H9 (cell line): ENCODE measurements at regions not wholly inside any gene's neighbourhood (a gene's known extent, or its start where the extent isn't known, plus 50 kb on each side); places are given as distances from the start of the nearest gene placed in this dataset.

Experiments used
- DNase-seq: peaks from one replicate; pipeline ENCODE4 v3.0.0-alpha.2; 2017
- H2AFZ ChIP-seq: one replicate; pipeline ENCODE4 v1.6.1; 2013; ENCODE audit warnings: mild to moderate bottlenecking, low read length, control low read depth, moderate library complexity
- H2AK5ac ChIP-seq: 2 replicates; pipeline ENCODE4 v1.6.1; 2013; ENCODE audit warnings: low read length, control low read depth, mixed read lengths; ENCODE audit not compliant: insufficient read length
- H2BK120ac ChIP-seq: one replicate; pipeline ENCODE4 v1.6.1; 2013; ENCODE audit warnings: low read depth, mild to moderate bottlenecking, low read length, control low read depth, inconsistent platforms; ENCODE audit not compliant: poor library complexity, severe bottlenecking
- H2BK12ac ChIP-seq: 2 replicates; pipeline ENCODE4 v1.6.1; 2013; ENCODE audit warnings: low read length, control low read depth, mixed read lengths, low read depth; ENCODE audit not compliant: insufficient read length
- H2BK15ac ChIP-seq: 2 replicates; pipeline ENCODE4 v1.6.1; 2013; ENCODE audit warnings: low read depth, low read length, control low read depth
- H2BK20ac ChIP-seq: one replicate; pipeline ENCODE4 v1.6.1; 2013; ENCODE audit warnings: low read depth, mild to moderate bottlenecking, low read length, control low read depth, inconsistent platforms; ENCODE audit not compliant: poor library complexity, severe bottlenecking
- H2BK5ac ChIP-seq: 2 replicates; pipeline ENCODE4 v1.6.1; 2013; ENCODE audit warnings: low read length, control low read depth, mixed read lengths; ENCODE audit not compliant: insufficient read length
- H3K14ac ChIP-seq: 2 replicates; pipeline ENCODE4 v1.6.1; 2013; ENCODE audit warnings: low read length, control low read depth; ENCODE audit not compliant: insufficient read depth
- H3K18ac ChIP-seq: 2 replicates; pipeline ENCODE4 v1.6.1; 2013; ENCODE audit warnings: low read depth, mild to moderate bottlenecking, mixed read lengths, low read length, control low read depth; ENCODE audit not compliant: insufficient read length
- H3K23ac ChIP-seq: 2 replicates; pipeline ENCODE4 v1.6.1; 2013; ENCODE audit warnings: low read length, control low read depth, mixed read lengths, low read depth; ENCODE audit not compliant: insufficient read length
- H3K23me2 ChIP-seq: 2 replicates; pipeline ENCODE4 v1.6.1; 2013; ENCODE audit warnings: low read depth, mild to moderate bottlenecking, mixed read lengths, low read length, control low read depth; ENCODE audit not compliant: insufficient read length, poor library complexity, severe bottlenecking
- H3K27ac ChIP-seq: 2 replicates; pipeline ENCODE4 v1.5.1; 2013; ENCODE audit warnings: low read length, control low read depth, mixed read lengths, low read depth; ENCODE audit not compliant: insufficient read length
- H3K27me3 ChIP-seq: 2 replicates; pipeline ENCODE4 v1.6.1; 2013; ENCODE audit warnings: low read length, control low read depth, inconsistent platforms; ENCODE audit not compliant: insufficient read depth
- H3K4ac ChIP-seq: 2 replicates; pipeline ENCODE4 v1.6.1; 2013; ENCODE audit warnings: low read depth, mild to moderate bottlenecking, control low read depth, inconsistent platforms, low read length, moderate library complexity
- H3K4me1 ChIP-seq: 2 replicates; pipeline ENCODE4 v1.6.1; 2013; ENCODE audit warnings: low read length, control low read depth, inconsistent platforms; ENCODE audit not compliant: insufficient read depth
- H3K4me2 ChIP-seq: 2 replicates; pipeline ENCODE4 v1.6.1; 2013; ENCODE audit warnings: low read length, control low read depth, mixed read lengths; ENCODE audit not compliant: insufficient read length, insufficient read depth
- H3K56ac ChIP-seq: 2 replicates; pipeline ENCODE4 v1.6.1; 2013; ENCODE audit warnings: low read depth, mild to moderate bottlenecking, mixed read lengths, low read length, control low read depth; ENCODE audit not compliant: insufficient read length
- H3K79me1 ChIP-seq: 2 replicates; pipeline ENCODE4 v1.6.1; 2013; ENCODE audit warnings: low read depth, mild to moderate bottlenecking, moderate library complexity, low read length, control low read depth, inconsistent platforms; ENCODE audit not compliant: insufficient read depth, poor library complexity, severe bottlenecking
- H3K79me2 ChIP-seq: 2 replicates; pipeline ENCODE4 v1.6.1; 2013; ENCODE audit warnings: low read length, control low read depth, inconsistent platforms; ENCODE audit not compliant: insufficient read depth
- H3K9ac ChIP-seq: 2 replicates; pipeline ENCODE4 v1.6.1; 2013; ENCODE audit warnings: low read length, control low read depth, mixed read lengths; ENCODE audit not compliant: insufficient read length; ENCODE audit errors: extremely low read depth
- H3K9me3 ChIP-seq: one replicate; pipeline ENCODE4 v1.6.1; 2013; ENCODE audit warnings: low read depth, low read length, inconsistent platforms; ENCODE audit not compliant: control insufficient read depth
- H3T11ph ChIP-seq: one replicate; pipeline ENCODE4 v1.6.1; 2013; ENCODE audit warnings: mild to moderate bottlenecking, low read length, control low read depth, inconsistent platforms
- H4K20me1 ChIP-seq: one replicate; pipeline ENCODE4 v1.6.1; 2013; ENCODE audit not compliant: control insufficient read depth, insufficient read length, insufficient read depth
- H4K5ac ChIP-seq: 2 replicates; pipeline ENCODE4 v1.6.1; 2013; ENCODE audit warnings: low read depth, mild to moderate bottlenecking, mixed read lengths, low read length, control low read depth; ENCODE audit not compliant: insufficient read length
- H4K8ac ChIP-seq: replicated peaks from 2 replicates; pipeline ENCODE4 v1.6.1; 2013; ENCODE audit warnings: low read length, control low read depth, mixed read lengths, low read depth; ENCODE audit not compliant: insufficient read length
- H4K91ac ChIP-seq: 2 replicates; pipeline ENCODE4 v1.6.1; 2013; ENCODE audit warnings: low read depth, mild to moderate bottlenecking, moderate library complexity, mixed read lengths, low read length, control low read depth; ENCODE audit not compliant: insufficient read length
- H3K27ac Mint-ChIP-seq, 3 experiments: 2 replicates in 2 of 3; 3 replicates in 1 of 3; pipeline ENCODE4 v1.8.0; 2020 to 2021; ENCODE audit warnings: mixed read lengths in 3 of 3, mild to moderate bottlenecking in 1 of 3, moderate library complexity in 1 of 3
- H3K27me3 Mint-ChIP-seq: 2 replicates; pipeline ENCODE4 v1.8.0; 2021; ENCODE audit warnings: low read depth, mild to moderate bottlenecking, moderate library complexity, mixed read lengths
- H3K36me3 Mint-ChIP-seq, 3 experiments: 2 replicates in 2 of 3; 3 replicates in 1 of 3; pipeline ENCODE4 v1.8.0; 2020 to 2021; ENCODE audit warnings: low read depth in 3 of 3, mixed read lengths in 3 of 3; ENCODE audit not compliant: insufficient read depth in 1 of 3
- H3K4me1 Mint-ChIP-seq, 2 experiments: 2 replicates each; pipeline ENCODE4 v1.8.0; 2020; ENCODE audit warnings: mixed read lengths in 2 of 2
- H3K4me3 Mint-ChIP-seq, 2 experiments: 2 replicates in 1 of 2; 3 replicates in 1 of 2; pipeline ENCODE4 v1.8.0; 2020 to 2021; ENCODE audit warnings: mild to moderate bottlenecking in 2 of 2, mixed read lengths in 2 of 2, moderate library complexity in 1 of 2
- H3K9me3 Mint-ChIP-seq, 2 experiments: 2 replicates in 1 of 2; 3 replicates in 1 of 2; pipeline ENCODE4 v1.8.0; 2020; ENCODE audit warnings: mild to moderate bottlenecking in 2 of 2, mixed read lengths in 2 of 2, moderate library complexity in 1 of 2
- TF ChIP-seq, protein P1 (sequence below): fragments of 200-600 bp; sonication (generic); conservative IDR thresholded peaks from 3 replicates; pipeline ENCODE4 v1.8.0; 2021; ENCODE audit warnings: antibody characterized with exemption, mild to moderate bottlenecking

DNA sequence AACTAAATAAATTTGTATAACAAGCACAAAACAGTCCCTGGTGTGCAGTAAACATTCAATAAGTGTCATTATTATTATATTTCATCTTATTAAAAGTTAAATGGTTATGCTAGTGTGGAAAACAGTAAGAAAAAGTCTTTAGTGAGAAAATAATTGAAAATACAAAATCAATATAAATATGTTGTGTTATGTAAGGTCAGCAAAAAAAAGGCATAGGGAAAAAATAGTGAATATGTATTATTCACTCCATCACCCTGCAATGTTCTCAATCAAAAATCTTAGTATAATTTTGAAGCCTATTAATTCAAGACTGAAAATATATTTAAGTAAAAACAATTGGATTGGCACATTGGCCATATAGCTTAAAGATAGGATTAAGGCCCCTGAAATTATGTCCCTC lies 63.3 kb upstream of the KCNMB2 start:
- no peaks in the 10 kb centered on the region for H3K79me2 ChIP-seq
- H3K79me1 ChIP-seq: no peaks in the 10 kb centered on the region
- H3K4me1 Mint-ChIP-seq: no peaks in the 10 kb centered on the region
- H2AK5ac ChIP-seq: no peak overlapping the region
- H2BK5ac ChIP-seq: no peak overlapping the region
- H4K91ac ChIP-seq: no peak overlapping the region
- no peaks in the 10 kb centered on the region for H3K23me2 ChIP-seq
- no peak overlapping the region for H2BK20ac ChIP-seq
- H2BK12ac ChIP-seq: no peak overlapping the region
- H3K27me3 ChIP-seq: no peaks in the 10 kb centered on the region
- no peak overlapping the region for H3K4ac ChIP-seq
- no peak overlapping the region for H3K18ac ChIP-seq
- no peak overlapping the region for H3K14ac ChIP-seq
- H2BK15ac ChIP-seq: no peak overlapping the region
- no peak overlapping the region for H4K8ac ChIP-seq
- no peak overlapping the region for H3K4me3 Mint-ChIP-seq
- H3K9ac ChIP-seq: no peak overlapping the region
- TF ChIP-seq, protein P1, sequence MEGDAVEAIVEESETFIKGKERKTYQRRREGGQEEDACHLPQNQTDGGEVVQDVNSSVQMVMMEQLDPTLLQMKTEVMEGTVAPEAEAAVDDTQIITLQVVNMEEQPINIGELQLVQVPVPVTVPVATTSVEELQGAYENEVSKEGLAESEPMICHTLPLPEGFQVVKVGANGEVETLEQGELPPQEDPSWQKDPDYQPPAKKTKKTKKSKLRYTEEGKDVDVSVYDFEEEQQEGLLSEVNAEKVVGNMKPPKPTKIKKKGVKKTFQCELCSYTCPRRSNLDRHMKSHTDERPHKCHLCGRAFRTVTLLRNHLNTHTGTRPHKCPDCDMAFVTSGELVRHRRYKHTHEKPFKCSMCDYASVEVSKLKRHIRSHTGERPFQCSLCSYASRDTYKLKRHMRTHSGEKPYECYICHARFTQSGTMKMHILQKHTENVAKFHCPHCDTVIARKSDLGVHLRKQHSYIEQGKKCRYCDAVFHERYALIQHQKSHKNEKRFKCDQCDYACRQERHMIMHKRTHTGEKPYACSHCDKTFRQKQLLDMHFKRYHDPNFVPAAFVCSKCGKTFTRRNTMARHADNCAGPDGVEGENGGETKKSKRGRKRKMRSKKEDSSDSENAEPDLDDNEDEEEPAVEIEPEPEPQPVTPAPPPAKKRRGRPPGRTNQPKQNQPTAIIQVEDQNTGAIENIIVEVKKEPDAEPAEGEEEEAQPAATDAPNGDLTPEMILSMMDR: no peak
- H4K20me1 ChIP-seq: no peaks in the 10 kb centered on the region
- no peaks in the 10 kb centered on the region for H3K36me3 Mint-ChIP-seq
- H3K27ac ChIP-seq: no peak overlapping the region
- no peak overlapping the region for H3T11ph ChIP-seq
- H3K23ac ChIP-seq: no peak overlapping the region
- no peak overlapping the region for H3K27ac Mint-ChIP-seq
- H2AFZ ChIP-seq: no peak overlapping the region
- H3K4me1 ChIP-seq: no peaks in the 10 kb centered on the region
- H4K5ac ChIP-seq: no peak overlapping the region
- no peak overlapping the region for H3K4me2 ChIP-seq
- no peaks in the 10 kb centered on the region for H3K9me3 ChIP-seq
- no peak for DNase-seq
- H3K27me3 Mint-ChIP-seq: no peaks in the 10 kb centered on the region
- no peaks in the 10 kb centered on the region for H3K9me3 Mint-ChIP-seq
- H3K56ac ChIP-seq: no peak overlapping the region
- H2BK120ac ChIP-seq: no peak overlapping the region
